Prostate gland (tissue), 2 donors: ENCODE measurements at regions not wholly inside any gene's neighbourhood (a gene's known extent, or its start where the extent isn't known, plus 50 kb on each side); places are given as distances from the start of the nearest gene placed in this dataset.

ENCODE experiments used
- DNase-seq: peaks from one replicate; pipeline ENCODE4 v3.0.0-alpha.2; 2019; ENCODE audit warnings: low spot score
- H3K27ac ChIP-seq, 2 donors: fragments of 200-600 bp; sonication (generic); 2 replicates each; pipeline ENCODE4 v1.5.1; 2017 to 2019
- H3K27me3 ChIP-seq: fragments of 200-600 bp; sonication (generic); replicated peaks from 2 replicates; pipeline ENCODE4 v1.5.1; 2019; ENCODE audit not compliant: insufficient read depth
- H3K36me3 ChIP-seq, 2 donors: fragments of 200-600 bp; sonication (generic); 1 replicate in 1 of 2; 2 replicates in 1 of 2; pipeline versions ENCODE4 v1.5.1 to v1.8.1; 2017 to 2019
- H3K4me1 ChIP-seq: fragments of 200-600 bp; sonication (generic); replicated peaks from 2 replicates; pipeline ENCODE4 v1.5.1; 2019
- H3K4me3 ChIP-seq, 2 donors: fragments of 200-600 bp; sonication (generic); 2 replicates each; pipeline ENCODE4 v1.5.1; 2017 to 2019
- H3K9me3 ChIP-seq: fragments of 200-600 bp; sonication (generic); 2 replicates; pipeline ENCODE4 v1.5.1; 2017
- POLR2A ChIP-seq: fragments of 450-650 bp; IDR thresholded peaks from one replicate; pipeline ENCODE4 v1.6.1; 2016; ENCODE audit warnings: antibody characterized with exemption, mild to moderate bottlenecking
- POLR2AphosphoS5 ChIP-seq: sonication (generic); formaldehyde crosslinking; IDR thresholded peaks from one replicate; pipeline ENCODE4 v1.6.1; 2017; ENCODE audit warnings: antibody characterized with exemption
- WGBS: methylation state at CpG from one replicate; pipeline ENCODE4 v1.1.5; 2018; 5-methylcytosine and 5-hydroxymethylcytosine counted together
- intact Hi-C: fragments of 100-400 bp; cut with DNase I; formaldehyde crosslinking; loops from one replicate; pipeline ENCODE4 v1.14.2; 2022
- TF ChIP-seq, protein P1 (sequence below), 4 experiments: fragments of 200-600 bp in 2 of 4; fragments of 450-650 bp in 2 of 4; sonication (generic) in 2 of 4; IDR thresholded peaks; 1 replicate in 3 of 4; 2 replicates in 1 of 4; pipeline ENCODE4 v1.5.1; 2016 to 2019; ENCODE audit warnings: antibody characterized with exemption in 4 of 4, mild to moderate bottlenecking in 2 of 4, moderate library complexity in 2 of 4

DNA sequence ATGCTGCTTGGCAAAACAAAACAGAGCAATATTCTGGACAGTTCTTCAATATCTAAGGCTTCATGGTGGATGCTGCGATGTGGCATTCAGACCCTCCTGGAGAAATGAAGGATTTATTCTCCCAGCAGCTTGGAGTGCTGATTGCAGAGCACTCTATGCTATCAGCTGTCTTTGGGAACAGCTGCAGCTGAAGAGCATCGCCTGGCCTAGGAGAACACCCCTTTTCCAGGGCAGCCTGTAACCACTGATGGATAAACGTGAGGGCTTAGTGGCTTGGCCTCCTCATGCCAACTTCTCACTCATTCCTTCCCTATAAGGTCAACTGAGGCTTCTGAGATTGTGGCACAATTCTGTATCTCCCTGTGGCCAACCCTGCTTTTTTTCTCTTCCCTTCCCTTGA is 638.1 kb upstream of the CNTNAP2 start:
- Histone ChIP-seq H3K4me3 (no peak overlapping the region), H3K27me3 (no peaks in the 10 kb centered on the region), H3K4me1 (no peaks in the 10 kb centered on the region), H3K27ac (no peak overlapping the region), H3K36me3 (no peaks in the 10 kb centered on the region), H3K9me3 (no peaks in the 10 kb centered on the region)
- intact Hi-C loops = no loop called here
- no peak for DNase-seq
- WGBS = 87% methylated on average over 3 of the region's 3 CpGs
- no peak for TF ChIP-seq POLR2AphosphoS5

DNA sequence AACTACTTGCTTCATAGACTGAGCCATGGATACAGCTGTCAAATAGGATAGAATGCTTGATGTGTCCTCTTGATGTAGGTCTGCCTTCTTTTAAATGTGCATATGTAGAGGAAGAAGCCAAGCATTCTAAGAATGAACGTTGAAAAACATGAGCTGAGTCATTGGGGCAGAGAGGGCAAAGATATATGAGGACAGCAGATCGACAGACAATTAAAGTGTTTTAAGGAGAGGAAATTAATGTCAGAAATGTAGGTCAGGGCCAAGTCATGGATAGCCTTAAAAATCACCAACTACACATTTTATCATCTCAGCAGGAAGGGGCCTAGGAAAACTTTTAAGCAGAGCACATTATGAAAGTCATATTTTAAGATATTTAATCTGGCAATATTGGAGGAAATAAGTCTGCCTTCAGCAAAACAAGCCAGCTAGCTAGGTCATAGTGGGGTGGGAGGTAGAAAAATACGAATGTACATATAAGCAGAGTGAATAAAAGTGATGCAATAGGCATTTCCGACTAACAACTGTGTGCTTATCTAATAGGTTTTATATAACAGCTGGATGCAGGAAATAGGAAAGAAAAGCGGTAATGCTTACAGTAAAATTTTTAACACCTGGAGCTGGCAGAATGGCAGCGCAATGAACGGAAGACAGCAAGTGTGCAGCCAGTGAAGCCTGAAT is 638.3 kb upstream of the TPK1 start:
- no peaks in the 10 kb centered on the region for H3K36me3 ChIP-seq
- H3K27ac ChIP-seq = no peak overlapping the region
- H3K4me1 ChIP-seq = no peaks in the 10 kb centered on the region
- TF ChIP-seq POLR2A = no peak
- no peak for DNase-seq
- H3K9me3 ChIP-seq = no peaks in the 10 kb centered on the region
- intact Hi-C loops = no loop called here
- WGBS = 65% methylated on average over 7 of the region's 7 CpGs
- H3K4me3 ChIP-seq = no peak overlapping the region
- H3K27me3 ChIP-seq = no peaks in the 10 kb centered on the region

GRCh38 chr7:145471883-145472282 is 636.0 kb upstream of the TPK1 start:
- H3K9me3 ChIP-seq = no peaks in the 10 kb centered on the region
- no peaks in the 10 kb centered on the region for H3K36me3 ChIP-seq
- TF ChIP-seq POLR2A = no peak
- TF ChIP-seq POLR2AphosphoS5 = no peak
- TF ChIP-seq, protein P1, sequence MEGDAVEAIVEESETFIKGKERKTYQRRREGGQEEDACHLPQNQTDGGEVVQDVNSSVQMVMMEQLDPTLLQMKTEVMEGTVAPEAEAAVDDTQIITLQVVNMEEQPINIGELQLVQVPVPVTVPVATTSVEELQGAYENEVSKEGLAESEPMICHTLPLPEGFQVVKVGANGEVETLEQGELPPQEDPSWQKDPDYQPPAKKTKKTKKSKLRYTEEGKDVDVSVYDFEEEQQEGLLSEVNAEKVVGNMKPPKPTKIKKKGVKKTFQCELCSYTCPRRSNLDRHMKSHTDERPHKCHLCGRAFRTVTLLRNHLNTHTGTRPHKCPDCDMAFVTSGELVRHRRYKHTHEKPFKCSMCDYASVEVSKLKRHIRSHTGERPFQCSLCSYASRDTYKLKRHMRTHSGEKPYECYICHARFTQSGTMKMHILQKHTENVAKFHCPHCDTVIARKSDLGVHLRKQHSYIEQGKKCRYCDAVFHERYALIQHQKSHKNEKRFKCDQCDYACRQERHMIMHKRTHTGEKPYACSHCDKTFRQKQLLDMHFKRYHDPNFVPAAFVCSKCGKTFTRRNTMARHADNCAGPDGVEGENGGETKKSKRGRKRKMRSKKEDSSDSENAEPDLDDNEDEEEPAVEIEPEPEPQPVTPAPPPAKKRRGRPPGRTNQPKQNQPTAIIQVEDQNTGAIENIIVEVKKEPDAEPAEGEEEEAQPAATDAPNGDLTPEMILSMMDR (IDR thresholded peaks at IDR 0.05) = no peak
- no peak overlapping the region for H3K27ac ChIP-seq
- no peak for DNase-seq
- no peaks in the 10 kb centered on the region for H3K4me1 ChIP-seq
- no peaks in the 10 kb centered on the region for H3K27me3 ChIP-seq
- WGBS = 50% methylated on average over 2 of the region's 2 CpGs
- H3K4me3 ChIP-seq = no peak overlapping the region
- intact Hi-C loops = no loop called here

- no peaks in the 10 kb centered on the region for H3K36me3 ChIP-seq
- H3K27me3 ChIP-seq = no peaks in the 10 kb centered on the region
- TF ChIP-seq POLR2A (no peak), POLR2AphosphoS5 (no peak)
- TF ChIP-seq, protein P1 (IDR thresholded peaks at IDR 0.05) = no peak
- H3K4me3 ChIP-seq = no peak overlapping the region
- H3K27ac ChIP-seq = no peak overlapping the region
- H3K9me3 ChIP-seq = no peaks in the 10 kb centered on the region
- intact Hi-C loops = no loop called here
- DNase-seq = no peak
- WGBS = 83% methylated on average over 1 of the region's 1 CpG
- no peaks in the 10 kb centered on the region for H3K4me1 ChIP-seq
Measured at GRCh38 chr7:145464287-145464686, 628.4 kb upstream of the TPK1 start.

DNA sequence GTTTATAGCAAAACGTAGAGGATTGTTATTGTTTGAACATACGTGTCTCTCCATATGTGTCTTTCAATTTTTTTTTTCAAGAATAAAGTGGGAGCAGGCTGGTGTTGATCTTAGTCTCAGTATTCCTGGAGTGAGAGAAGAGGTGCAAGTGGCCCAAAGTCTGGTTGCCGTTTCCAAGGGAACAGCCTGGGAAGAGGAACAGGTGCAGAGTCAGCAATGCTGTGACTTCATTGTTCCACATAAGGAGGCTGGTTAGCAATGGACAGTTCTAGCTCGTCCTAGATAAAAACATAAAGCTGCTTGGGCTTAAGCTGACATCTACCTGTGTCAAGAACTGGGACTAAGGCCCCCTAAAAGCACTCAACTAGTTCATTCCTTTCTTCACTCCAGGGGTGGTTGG is 626.6 kb upstream of the TPK1 start:
- no peak for TF ChIP-seq POLR2AphosphoS5
- no peak for TF ChIP-seq POLR2A
- TF ChIP-seq, protein P1 (IDR thresholded peaks at IDR 0.05) = no peak
- H3K9me3 ChIP-seq = no peaks in the 10 kb centered on the region
- H3K4me1 ChIP-seq = no peaks in the 10 kb centered on the region
- H3K27ac ChIP-seq = no peak overlapping the region
- H3K4me3 ChIP-seq = no peak overlapping the region
- WGBS = 83% methylated on average over 4 of the region's 4 CpGs
- H3K27me3 ChIP-seq = no peaks in the 10 kb centered on the region
- H3K36me3 ChIP-seq = no peaks in the 10 kb centered on the region
- intact Hi-C loops = no loop called here
- DNase-seq = no peak

DNA sequence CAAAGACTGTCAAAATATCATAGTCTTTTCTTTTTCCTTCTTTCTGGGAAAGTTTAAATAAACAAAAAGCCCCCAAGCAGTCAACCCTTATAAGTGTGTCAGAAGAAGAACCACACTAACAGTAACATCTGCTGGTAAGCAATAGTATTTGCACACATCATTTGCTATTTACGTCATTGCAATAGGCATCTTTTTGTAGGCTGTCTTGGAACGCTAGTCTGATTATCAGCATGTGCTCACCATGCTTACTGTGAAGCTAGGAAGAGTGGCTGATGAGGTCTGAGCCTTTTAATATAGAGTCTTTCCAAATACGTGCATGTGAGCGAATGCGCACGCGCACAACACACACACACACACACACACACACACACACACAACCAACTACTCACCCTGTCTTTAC is 599.0 kb upstream of the TPK1 start:
- no peaks in the 10 kb centered on the region for H3K36me3 ChIP-seq
- H3K4me1 ChIP-seq = no peaks in the 10 kb centered on the region
- TF ChIP-seq POLR2AphosphoS5 (no peak), POLR2A (no peak)
- TF ChIP-seq, protein P1 (IDR thresholded peaks at IDR 0.05) = no peak
- no peak overlapping the region for H3K4me3 ChIP-seq
- 97% methylated on average over 7 of the region's 7 CpGs for WGBS
- no peaks in the 10 kb centered on the region for H3K9me3 ChIP-seq
- intact Hi-C loops = no loop called here
- H3K27ac ChIP-seq = no peak overlapping the region
- H3K27me3 ChIP-seq = no peaks in the 10 kb centered on the region
- DNase-seq = no peak
